ENCODE measurements at regions not wholly inside any gene's neighbourhood (a gene's known extent, or its start where the extent isn't known, plus 50 kb on each side); places are given as distances from the start of the nearest gene placed in this dataset.

GRCh38 chr22:48496987-48497650, 1330.6 kb downstream of the BRD1 start:
- peak; percentile 38 for DNase-seq (ENCODE audit: low spot score)

GRCh38 chr22:48496226-48496845, 1331.3 kb downstream of the BRD1 start:
- H3K36me3 ChIP-seq (ENCODE audit: low read depth): no peaks in the 10 kb centered on the region
- H3K27ac ChIP-seq (ENCODE audit: poor library complexity, severe bottlenecking): no peak overlapping the region
- ATAC-seq (ENCODE audit: low read depth) (no peak), DNase-seq (ENCODE audit: low spot score) (peak; percentile 48)
- no peak for TF ChIP-seq CTCF (IDR thresholded peaks at IDR 0.05; ENCODE audit: poor library complexity, severe bottlenecking)
- no peaks in the 10 kb centered on the region for H3K9me3 ChIP-seq (ENCODE audit: severe bottlenecking)
- peaks cover 10% of the 10 kb centered on the region for H3K27me3 ChIP-seq (ENCODE audit: insufficient read depth, poor library complexity, severe bottlenecking)
- H3K4me1 ChIP-seq (ENCODE audit: insufficient read depth, poor library complexity, severe bottlenecking): no peaks in the 10 kb centered on the region
- H3K4me3 ChIP-seq (ENCODE audit: severe bottlenecking): no peak overlapping the region

More at GRCh38 chr22:48496987-48497650, 1330.6 kb downstream of the BRD1 start:
- TF ChIP-seq CTCF (IDR thresholded peaks at IDR 0.05; ENCODE audit: poor library complexity, severe bottlenecking): no peak
- Histone ChIP-seq H3K27me3 (ENCODE audit: insufficient read depth, poor library complexity, severe bottlenecking) (peaks cover 2% of the 10 kb centered on the region), H3K4me3 (ENCODE audit: severe bottlenecking) (no peak overlapping the region), H3K27ac (ENCODE audit: poor library complexity, severe bottlenecking) (no peak overlapping the region), H3K9me3 (ENCODE audit: severe bottlenecking) (no peaks in the 10 kb centered on the region), H3K4me1 (ENCODE audit: insufficient read depth, poor library complexity, severe bottlenecking) (no peaks in the 10 kb centered on the region), H3K36me3 (ENCODE audit: low read depth) (no peaks in the 10 kb centered on the region)
- no peak for ATAC-seq (ENCODE audit: low read depth)

GRCh38 chr22:48495751-48496080, 1332.0 kb downstream of the BRD1 start:
- Histone ChIP-seq H3K36me3 (ENCODE audit: low read depth) (no peaks in the 10 kb centered on the region), H3K4me1 (ENCODE audit: insufficient read depth, poor library complexity, severe bottlenecking) (no peaks in the 10 kb centered on the region), H3K4me3 (ENCODE audit: severe bottlenecking) (no peak overlapping the region), H3K27ac (ENCODE audit: poor library complexity, severe bottlenecking) (no peak overlapping the region), H3K27me3 (ENCODE audit: insufficient read depth, poor library complexity, severe bottlenecking) (peaks cover 16% of the 10 kb centered on the region), H3K9me3 (ENCODE audit: severe bottlenecking) (no peaks in the 10 kb centered on the region)
- ATAC-seq (ENCODE audit: low read depth) (no peak), DNase-seq (ENCODE audit: low spot score) (no peak)
- no peak for TF ChIP-seq CTCF (IDR thresholded peaks at IDR 0.05; ENCODE audit: poor library complexity, severe bottlenecking)

GRCh38 chr22:48494968-48495750, 1332.5 kb downstream of the BRD1 start:
- H3K27me3 ChIP-seq (ENCODE audit: insufficient read depth, poor library complexity, severe bottlenecking): peaks cover 20% of the 10 kb centered on the region
- no peak for ATAC-seq (ENCODE audit: low read depth)
- no peaks in the 10 kb centered on the region for H3K9me3 ChIP-seq (ENCODE audit: severe bottlenecking)
- no peak for TF ChIP-seq CTCF (IDR thresholded peaks at IDR 0.05; ENCODE audit: poor library complexity, severe bottlenecking)
- no peak overlapping the region for H3K27ac ChIP-seq (ENCODE audit: poor library complexity, severe bottlenecking)
- H3K4me3 ChIP-seq (ENCODE audit: severe bottlenecking): no peak overlapping the region
- no peaks in the 10 kb centered on the region for H3K4me1 ChIP-seq (ENCODE audit: insufficient read depth, poor library complexity, severe bottlenecking)
- no peak for DNase-seq (ENCODE audit: low spot score)
- no peaks in the 10 kb centered on the region for H3K36me3 ChIP-seq (ENCODE audit: low read depth)
